DMS153 treated with DMSO at 0.1 percent for 48 hours (cell line): ENCODE measurements at regions not wholly inside any gene's neighbourhood (a gene's known extent, or its start where the extent isn't known, plus 50 kb on each side); places are given as distances from the start of the nearest gene placed in this dataset.

Experiments
- DNase-seq: peaks from one replicate; lab custom pipeline; 2025; ENCODE audit not compliant: unreplicated experiment; lab: John Stamatoyannopoulos, UW

- DNase-seq: no peak
Measured at GRCh38 chr6:79864421-79864820, 82.9 kb downstream of the ELOVL4 start.

- DNase-seq: peak; percentile 15
Measured at GRCh38 chr6:79864001-79864400, 83.4 kb downstream of the ELOVL4 start.

GRCh38 chr6:79863566-79863965 lies 83.8 kb downstream of the ELOVL4 start:
- no peak for DNase-seq

GRCh38 chr6:79862711-79863110 lies 84.6 kb downstream of the ELOVL4 start:
- DNase-seq: no peak

GRCh38 chr6:79862126-79862525 lies 85.2 kb downstream of the ELOVL4 start:
- DNase-seq: no peak

- no peak for DNase-seq
Measured at GRCh38 chr6:79861023-79861422, 86.3 kb downstream of the ELOVL4 start.

- DNase-seq: no peak
Measured at GRCh38 chr6:79847426-79847825, 99.9 kb downstream of the ELOVL4 start.

GRCh38 chr6:79842376-79843040 lies 104.8 kb downstream of the ELOVL4 start:
- DNase-seq: no peak

- DNase-seq: no peak
Measured at GRCh38 chr6:79841577-79842375, 105.6 kb downstream of the ELOVL4 start.

GRCh38 chr6:79838851-79839250 lies 108.5 kb downstream of the ELOVL4 start:
- DNase-seq: no peak

- DNase-seq: no peak
Measured at GRCh38 chr6:79833964-79834284, 113.4 kb downstream of the ELOVL4 start.

- no peak for DNase-seq
Measured at GRCh38 chr6:79833264-79833963, 113.9 kb downstream of the ELOVL4 start.

GRCh38 chr6:79832723-79833122 lies 114.6 kb downstream of the ELOVL4 start:
- DNase-seq: no peak

- DNase-seq: no peak
Measured at GRCh38 chr6:79824202-79824601, 123.2 kb downstream of the ELOVL4 start.

GRCh38 chr6:79821859-79822258 lies 125.5 kb downstream of the ELOVL4 start:
- DNase-seq: no peak

- DNase-seq: no peak
Measured at GRCh38 chr6:79818471-79818870, 128.9 kb downstream of the ELOVL4 start.

GRCh38 chr6:79814940-79815339 lies 132.4 kb downstream of the ELOVL4 start:
- no peak for DNase-seq

- DNase-seq: peak; percentile 91
Measured at GRCh38 chr6:79813854-79814709, 133.3 kb downstream of the ELOVL4 start.

GRCh38 chr6:79813143-79813850 lies 134.1 kb downstream of the ELOVL4 start:
- DNase-seq: no peak

GRCh38 chr6:79812195-79812594 lies 135.2 kb downstream of the ELOVL4 start:
- no peak for DNase-seq

- DNase-seq: peak; percentile 76
Measured at GRCh38 chr6:79810871-79811270, 136.5 kb downstream of the ELOVL4 start.
